GM12878 (cell line): ENCODE measurements at regions not wholly inside any gene's neighbourhood (a gene's known extent, or its start where the extent isn't known, plus 50 kb on each side); places are given as distances from the start of the nearest gene placed in this dataset.

Experiments
- POLR2A ChIP-seq: IDR thresholded peaks from 2 replicates; pipeline ENCODE4 v1.6.1; 2011; ENCODE audit warnings: low read depth, mild to moderate bottlenecking, low read length
- TF ChIP-seq, protein P1 (sequence below), 3 experiments: IDR thresholded peaks in 2 of 3; conservative IDR thresholded peaks in 1 of 3; 2 replicates each; pipeline ENCODE4 v1.5.1; 2011; ENCODE audit warnings: low read depth in 3 of 3, low read length in 3 of 3, mild to moderate bottlenecking in 3 of 3, control low read depth in 2 of 3, moderate library complexity in 2 of 3, inconsistent platforms in 1 of 3, mixed read lengths in 1 of 3; ENCODE audit not compliant: control insufficient read depth in 2 of 3, insufficient read depth in 1 of 3; ENCODE audit errors: extremely low read depth in 1 of 3

- TF ChIP-seq, protein P1, sequence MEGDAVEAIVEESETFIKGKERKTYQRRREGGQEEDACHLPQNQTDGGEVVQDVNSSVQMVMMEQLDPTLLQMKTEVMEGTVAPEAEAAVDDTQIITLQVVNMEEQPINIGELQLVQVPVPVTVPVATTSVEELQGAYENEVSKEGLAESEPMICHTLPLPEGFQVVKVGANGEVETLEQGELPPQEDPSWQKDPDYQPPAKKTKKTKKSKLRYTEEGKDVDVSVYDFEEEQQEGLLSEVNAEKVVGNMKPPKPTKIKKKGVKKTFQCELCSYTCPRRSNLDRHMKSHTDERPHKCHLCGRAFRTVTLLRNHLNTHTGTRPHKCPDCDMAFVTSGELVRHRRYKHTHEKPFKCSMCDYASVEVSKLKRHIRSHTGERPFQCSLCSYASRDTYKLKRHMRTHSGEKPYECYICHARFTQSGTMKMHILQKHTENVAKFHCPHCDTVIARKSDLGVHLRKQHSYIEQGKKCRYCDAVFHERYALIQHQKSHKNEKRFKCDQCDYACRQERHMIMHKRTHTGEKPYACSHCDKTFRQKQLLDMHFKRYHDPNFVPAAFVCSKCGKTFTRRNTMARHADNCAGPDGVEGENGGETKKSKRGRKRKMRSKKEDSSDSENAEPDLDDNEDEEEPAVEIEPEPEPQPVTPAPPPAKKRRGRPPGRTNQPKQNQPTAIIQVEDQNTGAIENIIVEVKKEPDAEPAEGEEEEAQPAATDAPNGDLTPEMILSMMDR (IDR thresholded peaks at IDR 0.05 in 2 of 3, conservative IDR thresholded peaks at IDR 0.05 in 1 of 3; ENCODE audit: control insufficient read depth in 2 of 3, extremely low read depth in 1 of 3, insufficient read depth in 1 of 3, low read depth in 3 of 3, low read length in 3 of 3), result no peak
- no peak for TF ChIP-seq POLR2A
These were observed 291.6 kb upstream of the DUSP10 start for GRCh38 chr1:222033450-222033849.
